ENCODE measurements at regions not wholly inside any gene's neighbourhood (a gene's known extent, or its start where the extent isn't known, plus 50 kb on each side); places are given as distances from the start of the nearest gene placed in this dataset.
"Not testable (repeated sequence)": the region's sequence is repeated elsewhere in the genome, so short reads cannot be mapped to it uniquely, and the experiment has no call there.

DNA sequence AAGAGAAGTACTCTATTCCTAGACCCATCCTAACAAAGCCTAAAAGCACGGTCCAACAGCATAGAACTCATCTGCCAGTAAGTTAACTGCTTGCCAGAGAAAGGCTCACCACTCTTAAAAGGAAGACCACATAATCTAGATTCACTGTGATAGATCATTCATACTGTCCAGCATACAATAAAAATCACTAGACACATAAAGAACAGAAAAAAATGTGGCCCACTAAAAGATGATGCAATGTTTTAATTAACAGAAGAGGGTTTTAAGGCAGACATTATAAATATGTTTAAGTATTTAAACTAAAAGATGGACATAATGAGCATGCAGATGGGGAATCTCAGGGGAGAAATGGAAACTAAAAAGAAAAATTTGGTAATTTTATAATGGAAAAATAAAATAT is 157.5 kb upstream of the CDH4 start:
- DNase-seq (ENCODE audit: low spot score) = no peak

GRCh38 chr20:61096463-61096862 is 155.6 kb upstream of the CDH4 start:
- DNase-seq (ENCODE audit: low spot score) = no peak

- DNase-seq (ENCODE audit: low spot score) = no peak
Observed at GRCh38 chr20:61099806-61100205, 152.3 kb upstream of the CDH4 start.

GRCh38 chr20:61100489-61100888 is 151.6 kb upstream of the CDH4 start:
- DNase-seq (ENCODE audit: low spot score) = no peak

- DNase-seq (ENCODE audit: low spot score) = not testable (repeated sequence)
Observed at GRCh38 chr20:61101321-61101720, 150.7 kb upstream of the CDH4 start.

GRCh38 chr20:61104232-61104631 is 147.8 kb upstream of the CDH4 start:
- no peak for DNase-seq (ENCODE audit: low spot score)

DNA sequence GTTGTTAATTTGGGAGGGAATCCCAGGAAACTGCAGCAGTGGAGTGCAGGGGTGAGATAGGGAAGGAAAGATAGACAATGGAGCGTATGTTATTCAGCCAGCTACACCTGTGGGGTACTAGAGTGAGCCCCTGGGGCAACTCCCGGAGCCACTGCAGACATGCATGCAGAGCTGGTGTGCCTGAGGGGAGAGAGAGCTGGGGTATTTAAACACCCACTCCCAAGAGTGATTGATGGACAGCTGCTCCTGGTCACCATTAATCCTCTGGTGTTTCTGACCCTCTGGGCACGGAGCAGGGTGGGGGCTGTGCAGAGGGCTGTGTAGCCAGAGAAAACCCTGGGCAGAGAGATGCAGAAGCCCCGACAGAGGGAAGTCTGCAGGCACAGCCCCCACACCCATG is 146.7 kb upstream of the CDH4 start:
- no peak for DNase-seq (ENCODE audit: low spot score)

GRCh38 chr20:61106438-61106837 is 145.6 kb upstream of the CDH4 start:
- DNase-seq (ENCODE audit: low spot score) = no peak

GRCh38 chr20:61109221-61109805 is 142.7 kb upstream of the CDH4 start:
- DNase-seq (ENCODE audit: low spot score) = no peak

DNA sequence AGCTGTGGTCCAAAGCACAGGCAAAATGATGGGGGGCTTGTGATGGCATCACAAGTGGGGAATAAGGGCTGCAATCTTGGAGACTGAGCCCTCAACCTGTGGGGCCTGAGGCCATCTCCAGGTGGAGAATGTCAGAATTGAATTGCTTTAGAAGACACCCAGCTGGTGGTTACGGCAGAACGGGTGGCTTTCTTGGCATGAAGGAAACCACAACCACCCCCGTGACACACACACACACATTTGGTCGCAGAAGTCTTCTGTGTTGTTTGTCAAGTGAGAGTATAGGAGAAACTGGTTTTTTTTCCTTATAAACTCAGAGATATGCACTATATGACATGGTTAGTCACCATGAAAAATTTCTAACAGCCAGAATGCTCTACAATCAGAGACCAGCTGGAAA is 139.5 kb upstream of the CDH4 start:
- DNase-seq (ENCODE audit: low spot score) = no peak

DNA sequence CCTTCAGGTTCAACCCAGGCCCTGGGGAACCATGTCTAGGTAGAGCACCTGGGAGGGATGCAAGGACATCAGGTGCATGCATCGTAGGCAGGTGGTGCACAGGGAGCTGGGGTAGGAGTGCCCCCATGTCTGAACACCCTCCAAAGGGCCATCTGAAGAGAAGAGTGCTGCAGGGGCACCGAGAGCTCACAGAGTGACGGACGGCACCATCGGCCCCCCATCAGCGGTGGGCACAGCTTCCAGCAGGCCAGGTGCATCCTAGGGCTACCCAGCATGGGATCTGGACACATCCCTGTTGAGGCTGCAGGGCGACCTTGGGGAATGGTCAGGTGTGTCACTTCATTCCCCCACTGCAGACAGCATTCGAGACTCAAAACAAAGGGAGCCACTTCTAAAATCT is 138.3 kb upstream of the CDH4 start:
- DNase-seq (ENCODE audit: low spot score) = no peak

DNA sequence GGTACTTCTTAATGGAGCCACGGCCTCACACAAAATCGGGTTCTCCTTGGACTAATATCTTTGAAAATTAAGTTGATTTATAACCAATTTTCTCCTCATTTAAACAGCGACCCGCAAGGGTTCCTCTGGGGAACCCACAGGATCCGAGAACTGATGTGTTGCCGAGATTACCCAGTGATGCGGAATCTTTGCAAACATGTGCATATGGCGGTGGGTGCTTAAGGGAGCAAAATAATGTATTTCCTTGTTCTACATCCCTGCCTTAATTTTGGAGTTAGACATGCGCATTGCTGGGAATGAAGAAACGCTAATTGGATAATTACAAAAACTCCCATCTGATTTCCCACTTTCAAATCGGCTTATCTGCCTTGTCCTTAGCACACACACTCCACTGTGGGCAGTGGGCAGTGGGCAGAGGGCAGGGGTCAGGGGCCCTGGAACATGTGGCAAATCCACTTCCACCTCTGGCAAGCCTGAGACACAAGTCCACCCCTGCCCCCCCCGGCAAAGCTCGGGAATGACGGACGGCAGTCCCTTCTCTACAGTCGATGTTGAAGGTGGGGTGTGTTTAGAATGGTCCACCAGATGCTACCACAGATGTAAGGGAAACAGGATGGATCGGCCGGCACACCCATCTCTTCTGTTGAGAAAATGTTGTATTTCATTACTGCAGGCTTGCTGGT is 137.4 kb upstream of the CDH4 start:
- no peak for DNase-seq (ENCODE audit: low spot score)

DNA sequence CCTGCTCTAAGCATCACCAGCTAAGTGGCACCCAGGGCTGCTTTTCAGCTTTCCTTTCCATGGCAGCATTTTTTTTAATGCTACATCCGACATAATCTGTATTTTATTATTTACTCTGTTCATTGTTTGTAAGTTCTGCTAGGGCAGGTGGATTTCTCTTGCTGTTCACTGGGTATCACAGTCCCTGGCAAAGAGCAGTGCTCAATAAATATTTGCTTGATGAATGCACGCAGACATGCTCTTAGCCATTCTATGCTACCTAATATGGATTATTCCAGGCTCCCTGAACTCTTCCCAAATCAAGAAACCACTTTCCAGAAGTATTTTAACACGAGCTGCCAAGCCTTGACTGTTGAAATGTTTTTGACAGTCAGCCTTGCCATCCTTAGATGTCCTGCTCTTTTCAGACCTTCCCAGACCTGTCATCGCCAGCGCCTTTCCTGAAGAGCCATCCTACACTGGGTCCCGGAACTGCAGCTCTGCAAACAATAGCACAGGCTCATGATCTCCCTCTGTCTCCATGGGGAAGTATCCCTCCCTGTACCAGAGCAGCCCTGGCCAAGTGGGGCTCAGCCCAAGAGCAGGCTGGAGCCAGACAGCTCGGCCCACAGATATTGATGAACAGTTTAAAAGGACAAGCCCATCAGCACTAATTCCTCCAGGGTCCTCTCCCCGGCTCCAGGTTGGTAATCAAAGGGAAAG is 136.5 kb upstream of the CDH4 start:
- DNase-seq (ENCODE audit: low spot score) = no peak

- DNase-seq (ENCODE audit: low spot score) = no peak
Observed at GRCh38 chr20:61117725-61118124, 134.3 kb upstream of the CDH4 start.

DNA sequence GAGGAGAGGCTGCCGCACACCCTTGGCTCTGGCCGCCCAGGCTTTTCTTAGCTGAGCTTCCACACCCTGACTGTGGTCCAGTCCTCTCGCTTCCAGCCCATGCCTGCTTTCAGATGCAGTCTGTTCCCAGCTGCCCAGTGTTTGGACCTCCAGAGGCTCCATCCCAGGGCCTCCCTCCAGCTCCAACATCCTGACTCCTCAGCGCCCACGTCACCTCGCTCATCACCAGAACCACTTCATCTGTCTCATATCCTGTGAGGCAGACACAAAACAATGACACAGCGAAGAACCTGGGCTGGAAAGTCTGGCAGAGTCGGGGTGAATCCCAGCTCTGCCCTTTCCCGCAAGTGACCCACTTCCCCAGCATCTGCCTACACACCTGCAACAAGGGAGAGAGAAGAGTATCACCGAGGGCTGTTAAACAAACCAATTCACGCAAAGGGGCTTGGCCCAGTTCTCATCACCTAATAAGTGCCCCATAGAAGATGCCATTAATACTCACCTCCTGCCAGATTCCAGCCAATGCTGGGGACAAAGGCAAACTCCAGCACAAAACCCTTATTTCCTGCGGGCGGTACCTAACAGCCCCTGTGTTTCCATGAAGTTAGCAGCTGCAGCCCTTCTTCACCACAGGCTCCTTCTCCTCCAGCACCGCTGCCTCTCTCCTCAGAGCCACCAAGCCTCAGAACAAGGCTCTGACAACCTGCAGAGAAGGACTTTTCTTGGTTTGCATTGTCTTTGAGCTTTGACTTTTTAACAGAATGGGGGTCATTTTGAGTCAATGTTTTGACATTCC is 133.4 kb upstream of the CDH4 start:
- no peak for DNase-seq (ENCODE audit: low spot score)

- no peak for DNase-seq (ENCODE audit: low spot score)
Observed at GRCh38 chr20:61119273-61119672, 132.8 kb upstream of the CDH4 start.

- DNase-seq (ENCODE audit: low spot score) = no peak
Observed at GRCh38 chr20:61119794-61120410, 132.2 kb upstream of the CDH4 start.

GRCh38 chr20:61120595-61121515 is 131.2 kb upstream of the CDH4 start:
- peak; percentile 22 for DNase-seq (ENCODE audit: low spot score)

DNA sequence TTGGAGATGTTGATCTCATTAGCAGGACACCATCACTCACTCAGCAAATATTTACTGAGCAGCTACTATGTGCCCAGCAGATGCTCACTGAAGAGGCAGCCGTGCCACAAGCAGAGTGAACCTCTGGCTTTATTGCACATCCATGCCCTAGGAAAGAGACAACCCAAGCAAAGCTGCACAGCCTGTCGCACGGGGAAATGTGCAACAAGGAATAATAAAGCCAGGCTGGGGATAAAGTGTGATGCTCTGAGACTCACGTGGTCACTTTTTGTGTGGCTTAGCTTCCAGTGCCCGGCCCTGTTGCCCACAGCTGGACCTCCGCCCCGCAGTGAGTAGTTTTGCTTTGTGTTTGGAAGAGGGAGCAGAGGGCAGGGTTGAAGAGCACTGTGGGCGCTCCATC is 130.4 kb upstream of the CDH4 start:
- no peak for DNase-seq (ENCODE audit: low spot score)

DNA sequence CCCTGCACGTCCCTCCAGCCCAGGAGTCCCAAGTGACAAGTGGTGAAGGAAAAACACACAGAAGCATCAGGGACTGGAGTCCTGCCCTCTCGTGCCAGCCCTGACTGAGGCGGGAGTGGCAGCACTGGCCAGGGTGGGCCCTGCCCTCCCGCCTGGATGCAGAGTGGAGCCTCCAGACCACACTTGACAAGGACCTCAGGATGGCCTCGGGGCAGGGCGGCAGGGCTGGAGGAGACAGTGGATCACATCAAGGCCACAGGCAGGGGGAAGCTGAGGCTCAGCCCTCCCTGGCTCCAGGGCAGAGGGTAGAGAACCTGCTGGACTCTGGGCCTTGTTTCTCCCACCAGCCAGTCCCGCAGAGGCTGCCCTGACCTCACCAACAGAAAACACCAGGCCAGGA is 128.8 kb upstream of the CDH4 start:
- no peak for DNase-seq (ENCODE audit: low spot score)

GRCh38 chr20:61123751-61124368 is 128.2 kb upstream of the CDH4 start:
- DNase-seq (ENCODE audit: low spot score) = no peak
